ENCODE measurements at regions not wholly inside any gene's neighbourhood (a gene's known extent, or its start where the extent isn't known, plus 50 kb on each side); places are given as distances from the start of the nearest gene placed in this dataset.

- Histone ChIP-seq H3K9me3 (ENCODE audit: insufficient read depth in 2 of 2, low read depth in 1 of 2, low read length in 1 of 2) (no peaks in the 10 kb centered on the region), H2BK5ac (ENCODE audit: low read depth, low read length) (no peak overlapping the region), H4K8ac (ENCODE audit: extremely low read depth, insufficient read depth, low read length) (no peak overlapping the region), H3K27me3 (replicated peaks in 1 of 4; ENCODE audit: control insufficient read depth in 3 of 4, extremely low read depth in 1 of 4, insufficient read depth in 3 of 4, low read length in 3 of 4) (no peaks in the 10 kb centered on the region), H2BK15ac (ENCODE audit: low read length) (no peak overlapping the region), H3K4me3 (ENCODE audit: extremely low read depth in 1 of 4, insufficient read depth in 2 of 4, low read depth in 3 of 4, low read length in 4 of 4) (no peak overlapping the region), H3K27ac (ENCODE audit: low read depth, low read length) (no peak overlapping the region), H3K56ac (replicated peaks; ENCODE audit: insufficient read length, low read depth, low read length) (no peak overlapping the region), H3K36me3 (ENCODE audit: control insufficient read depth in 2 of 4, insufficient read depth in 4 of 4, low read length in 3 of 4) (no peaks in the 10 kb centered on the region), H3K79me1 (ENCODE audit: low read depth, low read length) (no peaks in the 10 kb centered on the region), H3K23me2 (ENCODE audit: low read depth, low read length) (no peaks in the 10 kb centered on the region), H3K23ac (ENCODE audit: insufficient read length) (no peak overlapping the region), H3K14ac (ENCODE audit: insufficient read length) (no peak overlapping the region), H3K4me2 (ENCODE audit: insufficient read depth in 1 of 2, low read depth in 2 of 2, low read length in 2 of 2) (no peak overlapping the region), H2AK5ac (ENCODE audit: low read depth, low read length) (no peak overlapping the region), H3K79me2 (ENCODE audit: control insufficient read depth in 1 of 2, insufficient read depth in 2 of 2, low read length in 2 of 2) (no peaks in the 10 kb centered on the region), H3K4me1 (replicated peaks in 1 of 4; ENCODE audit: control insufficient read depth in 3 of 4, insufficient read depth in 4 of 4, low read length in 3 of 4) (no peaks in the 10 kb centered on the region), H4K91ac (replicated peaks; ENCODE audit: insufficient read length, low read length) (no peak overlapping the region), H2BK20ac (ENCODE audit: low read length) (no peak overlapping the region), H3K18ac (ENCODE audit: extremely low read depth, low read length) (no peak overlapping the region), H4K5ac (ENCODE audit: insufficient read length, low read depth, low read length) (no peak overlapping the region), H2BK120ac (replicated peaks; ENCODE audit: low read depth, low read length) (no peak overlapping the region), H3K9ac (replicated peaks in 1 of 4; ENCODE audit: extremely low read depth in 1 of 4, low read depth in 3 of 4, low read length in 3 of 4) (no peak overlapping the region), H2BK12ac (ENCODE audit: low read depth, low read length) (no peak overlapping the region), H4K20me1 (replicated peaks in 1 of 2; ENCODE audit: control insufficient read depth in 1 of 2, insufficient read depth in 2 of 2, low read length in 2 of 2) (no peaks in the 10 kb centered on the region), H2AFZ (ENCODE audit: low read length) (no peak overlapping the region), H3K4ac (replicated peaks; ENCODE audit: insufficient read length, low read depth, low read length) (no peak overlapping the region)
- TF ChIP-seq SRF (IDR thresholded peaks at IDR 0.05; ENCODE audit: low read depth, low read length) (no peak), JUN (IDR thresholded peaks at IDR 0.05; ENCODE audit: low read depth, low read length) (no peak), RFX5 (IDR thresholded peaks at IDR 0.05; ENCODE audit: borderline replicate concordance, low read depth, low read length) (no peak), JUND (IDR thresholded peaks at IDR 0.05; ENCODE audit: low read length) (no peak), ZNF274 (IDR thresholded peaks at IDR 0.05; ENCODE audit: borderline replicate concordance, extremely low read depth, low read length) (no peak), HDAC6 (IDR thresholded peaks at IDR 0.05; ENCODE audit: low read depth, low read length) (no peak), MAX (IDR thresholded peaks at IDR 0.05) (no peak), SUZ12 (IDR thresholded peaks at IDR 0.05; ENCODE audit: low read length) (no peak), NRF1 (IDR thresholded peaks at IDR 0.05; ENCODE audit: low read depth, low read length) (no peak), SP1 (IDR thresholded peaks at IDR 0.05; ENCODE audit: low read depth, low read length) (no peak), GTF2F1 (IDR thresholded peaks at IDR 0.05; ENCODE audit: borderline replicate concordance, low read depth, low read length) (no peak)
- FAIRE-seq (no peak), DNase-seq (ENCODE audit: low read depth in 1 of 2, low spot score in 2 of 2) (no peak)
- CTCF ChIA-PET (ENCODE audit: partially characterized antibody): no interaction called here
- WGBS, 2 experiments (ENCODE audit: extremely low coverage in 1 of 2, insufficient coverage in 1 of 2, insufficient read length in 1 of 2, insufficient replicate concordance in 2 of 2, low coverage in 1 of 2, low lambda C conversion rate in 2 of 2, missing lambda C conversion rate in 1 of 2): 94% methylated on average over 1 of the region's 1 CpG; no CpG with 5 or more reads in 1 of the 2 experiments
- POLR2A ChIA-PET (ENCODE audit: partially characterized antibody): no interaction called here
Measured at GRCh38 chr6:76174722-76175121, 102.3 kb upstream of the IMPG1 start.
